NCI-H2171 treated with DMSO at 0.1 percent for 48 hours (cell line): ENCODE measurements at regions not wholly inside any gene's neighbourhood (a gene's known extent, or its start where the extent isn't known, plus 50 kb on each side); places are given as distances from the start of the nearest gene placed in this dataset.
"Not testable (repeated sequence)": the region's sequence is repeated elsewhere in the genome, so short reads cannot be mapped to it uniquely, and the experiment has no call there.

ENCODE experiments used
- DNase-seq: peaks from one replicate; lab custom pipeline; 2025; lab: John Stamatoyannopoulos, UW

DNA sequence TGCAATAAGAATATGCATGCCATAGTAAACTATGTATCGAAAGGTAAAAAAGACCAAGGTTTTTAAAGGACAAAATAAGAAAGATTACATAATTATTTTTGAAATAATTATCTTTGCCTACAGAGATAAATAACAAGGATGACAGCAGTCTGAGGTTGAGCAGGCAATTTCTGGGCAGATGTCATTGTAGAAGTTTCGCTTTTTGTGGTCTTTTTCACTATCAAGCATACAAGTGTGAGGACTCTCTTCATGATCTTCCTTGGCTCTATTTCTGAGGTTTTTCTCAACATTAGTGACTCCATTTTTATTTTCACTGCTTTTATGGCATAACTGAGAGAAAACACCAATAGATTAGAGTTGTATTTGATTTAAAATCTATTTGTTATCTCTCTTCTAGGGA, 1337.9 kb upstream of the EPHA6 start:
- DNase-seq: no peak

- no peak for DNase-seq
Observed at GRCh38 chr3:95506174-95506573, 1308.2 kb upstream of the EPHA6 start.

DNA sequence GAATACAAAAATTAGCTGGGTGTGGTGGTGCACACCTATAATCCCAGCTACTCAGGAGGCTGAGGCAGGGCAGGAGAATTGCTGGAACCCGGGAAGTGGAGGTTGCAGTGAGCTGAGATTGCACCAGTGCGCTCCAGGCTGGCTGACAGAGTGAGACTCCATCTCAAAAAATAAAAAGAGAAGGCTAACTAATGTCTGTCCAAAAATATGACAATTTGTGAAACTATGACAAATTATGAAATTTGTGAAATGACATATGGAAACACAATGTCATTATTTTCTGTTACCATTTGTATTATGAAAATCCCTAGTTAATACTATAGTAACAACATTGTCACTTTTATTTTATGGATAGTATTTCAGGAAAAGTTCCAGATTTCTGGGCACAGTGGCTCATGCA, 1306.3 kb upstream of the EPHA6 start:
- DNase-seq: no peak

- no peak for DNase-seq
Observed at GRCh38 chr3:95511828-95512227, 1302.6 kb upstream of the EPHA6 start.

GRCh38 chr3:95514260-95514659, 1300.1 kb upstream of the EPHA6 start:
- no peak for DNase-seq

DNA sequence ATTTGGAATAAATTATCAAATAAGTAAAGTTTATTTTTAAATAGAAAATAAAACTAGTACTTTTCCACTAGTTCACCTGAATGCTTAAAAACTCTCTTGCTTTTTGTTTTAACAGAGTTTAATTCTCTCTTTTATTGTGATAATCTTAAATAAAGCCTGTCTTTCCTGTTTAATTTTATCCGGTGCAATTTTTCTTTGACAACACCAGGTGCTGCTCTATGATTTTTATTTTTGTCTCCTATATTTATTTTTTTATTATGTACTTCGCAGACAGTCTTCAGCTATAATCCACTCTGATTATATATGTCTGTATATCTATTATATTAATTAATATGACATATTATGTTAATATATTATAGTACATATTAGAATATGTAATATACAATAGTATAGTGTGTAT, 1293.0 kb upstream of the EPHA6 start:
- no peak for DNase-seq

GRCh38 chr3:95522449-95522848, 1291.9 kb upstream of the EPHA6 start:
- no peak for DNase-seq

GRCh38 chr3:95539950-95540483, 1274.4 kb upstream of the EPHA6 start:
- DNase-seq: no peak

- no peak for DNase-seq
Observed at GRCh38 chr3:95565502-95565901, 1248.9 kb upstream of the EPHA6 start.

DNA sequence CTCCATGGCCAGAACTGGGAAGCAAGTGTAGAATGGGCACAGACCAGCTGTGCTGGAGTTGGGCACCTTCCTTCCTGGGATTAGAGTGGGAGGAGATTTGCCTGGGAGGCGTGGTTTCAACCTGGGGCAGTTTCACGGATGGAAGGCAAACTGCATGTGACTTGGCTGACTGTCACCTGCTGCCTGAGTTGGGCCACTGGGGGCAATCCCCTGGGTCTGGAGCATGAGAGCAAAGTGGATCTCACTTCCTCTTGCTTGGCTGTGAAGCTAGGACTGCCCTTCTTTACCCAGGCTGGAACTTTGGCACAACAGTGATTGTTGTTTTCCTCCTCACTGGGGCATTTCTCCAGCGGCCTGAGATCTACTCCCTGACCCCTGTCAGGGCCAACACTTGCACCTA, 1247.0 kb upstream of the EPHA6 start:
- no peak for DNase-seq

GRCh38 chr3:95586754-95587153, 1227.6 kb upstream of the EPHA6 start:
- no peak for DNase-seq

GRCh38 chr3:95587641-95588040, 1226.8 kb upstream of the EPHA6 start:
- DNase-seq: not testable (repeated sequence)

- DNase-seq: no peak
Observed at GRCh38 chr3:95588473-95588872, 1225.9 kb upstream of the EPHA6 start.

DNA sequence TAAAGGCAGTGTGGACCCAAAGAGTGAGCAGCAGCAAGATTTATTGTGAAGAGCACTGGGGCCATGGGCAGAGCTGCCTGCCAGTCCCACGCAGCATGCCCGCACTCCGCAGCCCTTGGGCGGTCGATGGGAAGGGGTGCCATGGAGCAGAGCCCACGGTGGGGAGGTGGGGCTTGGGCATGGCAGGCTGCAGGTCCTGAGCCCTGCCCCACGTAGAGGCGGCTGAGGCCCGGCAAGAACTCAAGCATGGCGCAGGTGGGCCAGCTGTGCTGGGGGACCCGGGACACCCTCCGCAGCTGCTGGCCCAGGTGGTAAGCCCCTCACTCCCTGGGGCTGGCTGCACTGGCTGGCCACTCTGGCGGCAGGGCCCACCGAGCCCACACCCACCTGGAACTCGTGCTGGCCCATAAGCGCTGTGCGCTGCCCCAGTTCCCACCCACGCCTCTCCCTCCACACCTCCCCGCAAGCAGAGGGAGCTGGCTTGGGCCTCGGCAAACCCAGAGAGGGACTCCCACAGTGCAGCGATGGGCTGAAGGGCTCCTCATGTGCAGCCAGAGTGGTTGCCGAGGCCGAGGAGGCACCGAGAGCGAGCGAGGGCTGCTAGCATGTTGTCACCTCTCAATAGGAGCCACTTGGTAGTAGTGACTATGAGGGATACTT, 1218.8 kb upstream of the EPHA6 start:
- DNase-seq: no peak

GRCh38 chr3:95607926-95608325, 1206.5 kb upstream of the EPHA6 start:
- no peak for DNase-seq

DNA sequence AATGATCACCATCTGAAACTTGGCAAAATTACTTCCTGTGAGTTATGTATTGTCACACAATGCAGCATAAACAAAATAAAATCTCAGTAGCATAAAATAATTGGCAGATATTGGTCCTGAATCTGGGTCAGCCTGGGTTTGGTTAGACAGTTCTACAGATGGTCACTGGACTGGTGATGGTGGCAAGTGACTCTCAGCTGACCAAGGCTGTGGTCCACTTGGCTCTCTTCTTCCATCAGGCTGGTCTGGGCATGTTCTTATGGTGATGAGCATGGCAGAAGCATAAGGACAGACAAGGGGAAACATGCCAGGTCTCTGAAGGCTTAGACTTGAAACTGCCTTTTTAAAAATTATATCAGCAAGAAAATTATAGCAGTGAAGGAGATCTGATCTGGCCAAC, 1205.0 kb upstream of the EPHA6 start:
- DNase-seq: no peak

GRCh38 chr3:95612611-95613010, 1201.8 kb upstream of the EPHA6 start:
- no peak for DNase-seq

DNA sequence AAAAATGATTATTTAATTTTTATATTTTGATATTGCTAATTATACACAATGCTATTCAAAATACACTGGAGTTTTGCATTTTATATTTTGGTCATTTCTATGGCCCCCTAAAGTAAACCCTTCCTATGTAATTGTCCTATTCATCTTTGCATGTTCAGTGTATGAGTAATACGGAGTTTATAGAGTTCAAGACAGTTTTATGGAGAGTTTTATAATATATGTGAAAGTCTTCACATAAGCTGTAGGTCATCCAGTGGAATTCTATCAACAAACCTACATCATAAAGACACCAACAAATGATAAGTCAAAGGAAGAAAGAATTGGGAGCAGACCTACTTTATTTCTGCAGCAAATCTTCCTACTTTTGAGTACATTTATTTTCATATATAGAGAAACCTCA, 1200.4 kb upstream of the EPHA6 start:
- DNase-seq: no peak

- no peak for DNase-seq
Observed at GRCh38 chr3:95615592-95616310, 1198.6 kb upstream of the EPHA6 start.

GRCh38 chr3:95626107-95626506, 1188.3 kb upstream of the EPHA6 start:
- DNase-seq: no peak

- DNase-seq: no peak
Observed at GRCh38 chr3:95627293-95627692, 1187.1 kb upstream of the EPHA6 start.

- no peak for DNase-seq
Observed at GRCh38 chr3:95627697-95628096, 1186.7 kb upstream of the EPHA6 start.

DNA sequence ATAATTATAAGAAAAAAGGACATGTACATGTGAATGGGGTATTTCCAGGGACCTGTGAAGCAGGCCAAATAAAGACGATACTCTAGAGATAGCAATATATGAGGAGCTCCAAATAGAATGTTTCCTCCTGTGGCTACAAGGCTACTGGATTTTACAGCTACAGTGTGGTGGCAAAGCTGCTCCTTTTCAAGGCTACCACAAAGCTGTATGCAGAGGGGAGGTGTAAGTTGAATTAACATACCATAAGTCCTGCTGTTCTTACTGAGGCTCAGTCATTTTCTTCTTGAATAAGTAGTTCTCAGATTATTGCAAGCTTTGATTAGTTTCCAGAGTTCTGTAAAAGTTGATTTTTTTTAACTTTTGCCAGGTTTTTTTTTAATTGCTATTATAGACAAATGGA, 1184.6 kb upstream of the EPHA6 start:
- no peak for DNase-seq

DNA sequence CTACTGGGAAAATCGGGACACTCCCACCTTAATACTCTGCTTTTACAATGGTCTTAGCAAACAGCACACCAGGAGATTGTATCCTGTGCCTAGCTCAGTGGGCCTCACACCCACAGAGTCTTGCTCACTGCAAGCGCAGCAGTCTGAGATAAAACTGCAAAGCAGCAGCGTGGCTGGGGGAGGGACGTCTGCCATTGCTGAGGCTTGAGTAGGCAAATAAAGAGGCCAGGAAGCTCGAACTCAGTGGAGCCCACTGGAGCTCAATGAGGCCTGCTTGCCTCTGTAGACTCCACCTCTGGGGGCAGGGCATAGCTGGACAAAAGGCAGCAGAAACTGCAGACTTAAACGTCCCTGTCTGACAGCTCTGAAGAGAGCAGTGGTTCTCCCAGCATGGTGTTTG, 1169.1 kb upstream of the EPHA6 start:
- no peak for DNase-seq
